Body of pancreas (tissue), 4 donors: ENCODE measurements at regions not wholly inside any gene's neighbourhood (a gene's known extent, or its start where the extent isn't known, plus 50 kb on each side); places are given as distances from the start of the nearest gene placed in this dataset.

Source experiments
- ATAC-seq: fragments of 150-250 bp; one replicate; pipeline ENCODE4 v1.9.1; 2016
- DNase-seq, 4 donors: peaks; one replicate each; pipeline ENCODE4 v3.0.0-alpha.2; 2019
- H3K27ac ChIP-seq, 4 donors: fragments of 200-600 bp; sonication (generic); 1 replicate in 3 of 4; 2 replicates in 1 of 4; pipeline versions ENCODE4 v1.5.1 to v1.6.1; 2016 to 2019; ENCODE audit warnings: mild to moderate bottlenecking in 1 of 4, mixed read lengths in 1 of 4, moderate library complexity in 1 of 4
- H3K27me3 ChIP-seq, 2 donors: fragments of 200-600 bp; sonication (generic); one replicate each; pipeline ENCODE4 v1.6.0; 2016; ENCODE audit warnings: mild to moderate bottlenecking in 1 of 2
- H3K36me3 ChIP-seq, 2 donors: fragments of 200-600 bp; sonication (generic); replicated peaks in 1 of 2; 2 replicates each; pipeline ENCODE4 v1.5.1; 2016; ENCODE audit warnings: low read depth in 2 of 2; ENCODE audit not compliant: insufficient read depth in 1 of 2
- H3K4me1 ChIP-seq: fragments of 200-600 bp; sonication (generic); one replicate; pipeline ENCODE4 v1.6.0; 2016
- H3K4me3 ChIP-seq, 2 donors: fragments of 200-600 bp; sonication (generic); 1 replicate in 1 of 2; 2 replicates in 1 of 2; pipeline ENCODE4 v1.5.1; 2016 to 2019
- H3K9me3 ChIP-seq, 3 donors: fragments of 200-600 bp; sonication (generic); 1 replicate in 2 of 3; 2 replicates in 1 of 3; pipeline ENCODE4 v1.5.1; 2016
- POLR2A ChIP-seq, 3 donors: fragments of 450-650 bp; IDR thresholded peaks; one replicate each; pipeline ENCODE4 v1.6.1; 2016; ENCODE audit warnings: antibody characterized with exemption in 3 of 3, mild to moderate bottlenecking in 2 of 3
- WGBS, 2 donors: methylation state at CpG; one replicate each; pipeline ENCODE4 v1.1.5; 2017; 5-methylcytosine and 5-hydroxymethylcytosine counted together
- intact Hi-C: fragments of 100-400 bp; cut with DNase I; formaldehyde crosslinking; loops from one replicate; pipeline ENCODE4 v1.15.1; 2023
- TF ChIP-seq, protein P1 (sequence below), 7 experiments: fragments of 450-650 bp in 4 of 7; fragments of 200-600 bp in 3 of 7; sonication (generic) in 3 of 7; IDR thresholded peaks; one replicate each; pipeline ENCODE4 v1.5.1; 2016 to 2019; ENCODE audit warnings: antibody characterized with exemption in 7 of 7

DNA sequence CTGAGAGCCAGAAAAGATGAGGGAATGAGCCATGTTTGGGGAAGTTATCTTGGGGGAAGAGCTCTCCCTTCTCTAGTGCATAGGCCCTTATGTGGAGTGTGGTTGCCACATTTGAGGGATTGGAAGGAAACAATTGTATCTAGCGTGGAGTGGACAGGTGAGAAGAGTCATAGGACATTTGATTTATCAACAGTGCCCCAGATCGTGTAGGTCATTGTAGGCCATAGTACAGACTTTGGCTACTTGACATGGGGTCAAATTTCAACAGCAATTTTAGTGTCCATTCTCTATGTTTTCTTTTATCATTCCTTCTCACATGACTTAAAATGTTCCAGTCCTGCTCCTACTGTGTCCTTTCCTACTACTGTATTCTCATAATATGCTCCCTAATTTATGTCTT lies 1182.8 kb downstream of the SORCS1 start:
- DNase-seq (no peak), ATAC-seq (no peak)
- no peak overlapping the region for H3K27ac ChIP-seq
- 61 to 67% methylated on average over 2 of the region's 2 CpGs for WGBS, 2 donors
- no peaks in the 10 kb centered on the region for H3K27me3 ChIP-seq
- H3K36me3 ChIP-seq, result no peaks in the 10 kb centered on the region
- no peaks in the 10 kb centered on the region for H3K4me1 ChIP-seq
- H3K4me3 ChIP-seq, result no peak overlapping the region
- TF ChIP-seq, protein P1, sequence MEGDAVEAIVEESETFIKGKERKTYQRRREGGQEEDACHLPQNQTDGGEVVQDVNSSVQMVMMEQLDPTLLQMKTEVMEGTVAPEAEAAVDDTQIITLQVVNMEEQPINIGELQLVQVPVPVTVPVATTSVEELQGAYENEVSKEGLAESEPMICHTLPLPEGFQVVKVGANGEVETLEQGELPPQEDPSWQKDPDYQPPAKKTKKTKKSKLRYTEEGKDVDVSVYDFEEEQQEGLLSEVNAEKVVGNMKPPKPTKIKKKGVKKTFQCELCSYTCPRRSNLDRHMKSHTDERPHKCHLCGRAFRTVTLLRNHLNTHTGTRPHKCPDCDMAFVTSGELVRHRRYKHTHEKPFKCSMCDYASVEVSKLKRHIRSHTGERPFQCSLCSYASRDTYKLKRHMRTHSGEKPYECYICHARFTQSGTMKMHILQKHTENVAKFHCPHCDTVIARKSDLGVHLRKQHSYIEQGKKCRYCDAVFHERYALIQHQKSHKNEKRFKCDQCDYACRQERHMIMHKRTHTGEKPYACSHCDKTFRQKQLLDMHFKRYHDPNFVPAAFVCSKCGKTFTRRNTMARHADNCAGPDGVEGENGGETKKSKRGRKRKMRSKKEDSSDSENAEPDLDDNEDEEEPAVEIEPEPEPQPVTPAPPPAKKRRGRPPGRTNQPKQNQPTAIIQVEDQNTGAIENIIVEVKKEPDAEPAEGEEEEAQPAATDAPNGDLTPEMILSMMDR (IDR thresholded peaks at IDR 0.05), result no peak
- TF ChIP-seq POLR2A (IDR thresholded peaks at IDR 0.05), result no peak
- intact Hi-C loops, result no loop called here
- no peaks in the 10 kb centered on the region for H3K9me3 ChIP-seq

GRCh38 chr10:105974803-105975456 lies 1189.6 kb downstream of the SORCS1 start:
- peak; percentile 20 to 61 (median 35) for DNase-seq
- H3K4me3 ChIP-seq, result no peak overlapping the region
- H3K4me1 ChIP-seq, result no peaks in the 10 kb centered on the region
- no peaks in the 10 kb centered on the region for H3K36me3 ChIP-seq
- intact Hi-C loops, result no loop called here
- no peaks in the 10 kb centered on the region for H3K9me3 ChIP-seq
- no peaks in the 10 kb centered on the region for H3K27me3 ChIP-seq
- TF ChIP-seq POLR2A (IDR thresholded peaks at IDR 0.05), result no peak
- TF ChIP-seq, protein P1 (IDR thresholded peaks at IDR 0.05), result peak; percentile 51 to 69 (median 58)
- H3K27ac ChIP-seq, result no peak overlapping the region
- whole genome bisulfite sequencing, 2 donors, result 30 to 35% methylated on average over 7 of the region's 7 CpGs
- peak; percentile 70 for ATAC-seq

GRCh38 chr10:105973902-105974301 lies 1190.6 kb downstream of the SORCS1 start:
- TF ChIP-seq POLR2A (IDR thresholded peaks at IDR 0.05), result no peak
- TF ChIP-seq, protein P1 (IDR thresholded peaks at IDR 0.05), result no peak
- H3K9me3 ChIP-seq, result no peaks in the 10 kb centered on the region
- DNase-seq (no peak), ATAC-seq (no peak)
- no peaks in the 10 kb centered on the region for H3K27me3 ChIP-seq
- no peak overlapping the region for H3K4me3 ChIP-seq
- 82 to 84% methylated on average over 5 of the region's 5 CpGs for WGBS, 2 donors
- H3K4me1 ChIP-seq, result no peaks in the 10 kb centered on the region
- intact Hi-C loops, result no loop called here
- H3K36me3 ChIP-seq, result no peaks in the 10 kb centered on the region
- no peak overlapping the region for H3K27ac ChIP-seq

- Histone ChIP-seq H3K4me1 (no peaks in the 10 kb centered on the region), H3K27me3 (no peaks in the 10 kb centered on the region), H3K9me3 (no peaks in the 10 kb centered on the region), H3K4me3 (no peak overlapping the region), H3K36me3 (no peaks in the 10 kb centered on the region), H3K27ac (no peak overlapping the region)
- intact Hi-C loops, result no loop called here
- DNase-seq, result no peak
- 53 to 54% methylated on average over 4 of the region's 4 CpGs for WGBS, 2 donors
- TF ChIP-seq, protein P1 (IDR thresholded peaks at IDR 0.05), result no peak
- TF ChIP-seq POLR2A (IDR thresholded peaks at IDR 0.05), result no peak
- ATAC-seq, result no peak
Measured at GRCh38 chr10:105973360-105973759, 1191.1 kb downstream of the SORCS1 start.

GRCh38 chr10:105971460-105971859 lies 1193.0 kb downstream of the SORCS1 start:
- Histone ChIP-seq H3K4me1 (no peaks in the 10 kb centered on the region), H3K4me3 (no peak overlapping the region), H3K27ac (no peak overlapping the region), H3K9me3 (no peaks in the 10 kb centered on the region), H3K27me3 (no peaks in the 10 kb centered on the region), H3K36me3 (no peaks in the 10 kb centered on the region)
- WGBS, 2 donors, result 67 to 68% methylated on average over 2 of the region's 2 CpGs
- TF ChIP-seq, protein P1 (IDR thresholded peaks at IDR 0.05), result no peak
- no peak for TF ChIP-seq POLR2A (IDR thresholded peaks at IDR 0.05)
- intact Hi-C loops, result no loop called here
- ATAC-seq (no peak), DNase-seq (no peak)
